ENCODE measurements at regions not wholly inside any gene's neighbourhood (a gene's known extent, or its start where the extent isn't known, plus 50 kb on each side); places are given as distances from the start of the nearest gene placed in this dataset.

DNA sequence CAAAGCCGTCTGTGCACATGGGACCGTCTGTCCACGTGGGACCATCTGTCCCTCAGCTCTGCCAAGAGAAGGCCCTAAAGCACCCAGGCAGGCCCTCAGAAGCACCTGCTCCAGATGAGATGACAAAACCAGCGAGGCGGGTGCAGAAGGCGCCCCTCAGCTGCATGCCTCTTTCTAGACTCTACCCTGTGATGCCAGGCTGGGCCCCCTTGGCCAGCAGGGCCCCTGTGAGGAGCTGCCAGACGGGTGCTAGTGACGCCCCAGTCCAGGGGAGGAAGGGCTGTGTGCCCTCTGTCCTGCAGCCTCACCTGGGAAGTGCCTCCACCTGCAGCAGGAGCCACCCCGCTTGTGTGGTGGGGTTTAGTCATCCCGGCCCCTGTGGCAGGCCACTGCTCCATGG is 309.2 kb upstream of the SHH start:
- DNase-seq (ENCODE audit: low spot score), result no peak
- no peak overlapping the region for H3K27ac ChIP-seq
- ChIA-PET POLR2A (ENCODE audit: low non-redundant PET) (no interaction called here), CTCF (no interaction called here)
- TF ChIP-seq, protein P1, sequence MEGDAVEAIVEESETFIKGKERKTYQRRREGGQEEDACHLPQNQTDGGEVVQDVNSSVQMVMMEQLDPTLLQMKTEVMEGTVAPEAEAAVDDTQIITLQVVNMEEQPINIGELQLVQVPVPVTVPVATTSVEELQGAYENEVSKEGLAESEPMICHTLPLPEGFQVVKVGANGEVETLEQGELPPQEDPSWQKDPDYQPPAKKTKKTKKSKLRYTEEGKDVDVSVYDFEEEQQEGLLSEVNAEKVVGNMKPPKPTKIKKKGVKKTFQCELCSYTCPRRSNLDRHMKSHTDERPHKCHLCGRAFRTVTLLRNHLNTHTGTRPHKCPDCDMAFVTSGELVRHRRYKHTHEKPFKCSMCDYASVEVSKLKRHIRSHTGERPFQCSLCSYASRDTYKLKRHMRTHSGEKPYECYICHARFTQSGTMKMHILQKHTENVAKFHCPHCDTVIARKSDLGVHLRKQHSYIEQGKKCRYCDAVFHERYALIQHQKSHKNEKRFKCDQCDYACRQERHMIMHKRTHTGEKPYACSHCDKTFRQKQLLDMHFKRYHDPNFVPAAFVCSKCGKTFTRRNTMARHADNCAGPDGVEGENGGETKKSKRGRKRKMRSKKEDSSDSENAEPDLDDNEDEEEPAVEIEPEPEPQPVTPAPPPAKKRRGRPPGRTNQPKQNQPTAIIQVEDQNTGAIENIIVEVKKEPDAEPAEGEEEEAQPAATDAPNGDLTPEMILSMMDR (conservative IDR thresholded peaks at IDR 0.05; ENCODE audit: low read depth), result no peak

DNA sequence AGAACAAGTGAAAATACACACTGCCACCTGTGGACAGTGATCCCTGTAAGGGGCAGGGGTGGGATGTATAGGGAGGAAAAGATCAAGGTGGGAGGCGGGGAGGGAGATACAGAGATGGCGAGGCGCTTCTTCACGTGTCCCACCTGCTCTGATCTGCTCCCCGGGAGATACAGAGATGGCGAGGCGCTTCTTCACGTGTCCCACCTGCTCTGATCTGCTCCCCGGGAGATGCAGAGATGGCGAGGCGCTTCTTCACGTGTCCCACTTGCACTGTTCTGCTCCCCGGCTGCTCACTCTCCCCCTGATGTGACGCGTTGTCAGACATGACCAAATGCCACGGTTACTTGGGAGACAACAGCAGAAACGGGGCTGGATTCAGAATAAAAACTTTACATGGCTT is 308.3 kb upstream of the SHH start:
- CTCF ChIA-PET, result interaction anchor here (0.7 kb wide), 1 partner anchor 225 kb away, joined by 4 read pairs; no protein-coding TSS in a partner anchor
- POLR2A ChIA-PET (ENCODE audit: low non-redundant PET), result no interaction called here
- TF ChIP-seq, protein P1 (conservative IDR thresholded peaks at IDR 0.05; ENCODE audit: low read depth), result no peak
- DNase-seq (ENCODE audit: low spot score), result no peak
- no peak overlapping the region for H3K27ac ChIP-seq

DNA sequence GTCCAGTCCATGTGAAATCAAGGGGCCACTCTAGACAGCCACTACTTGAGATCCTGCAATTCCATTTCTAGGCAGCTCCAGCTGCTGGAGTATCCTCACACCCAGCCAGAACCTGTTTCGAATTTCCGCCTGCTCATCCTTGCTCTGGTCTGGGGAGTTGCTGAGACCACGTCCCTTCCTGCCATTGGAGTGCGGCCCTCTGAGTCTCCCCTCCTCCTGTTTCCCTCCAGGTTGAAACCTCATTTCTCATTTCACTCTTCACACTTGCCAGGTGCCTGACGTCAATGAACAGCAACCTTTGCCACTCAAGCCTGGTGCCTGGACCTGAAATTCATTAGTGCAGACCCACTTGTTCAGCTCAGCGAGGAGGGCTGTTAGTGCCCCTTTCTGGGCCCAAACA is 307.5 kb upstream of the SHH start:
- ChIA-PET CTCF (interaction anchor here (0.6 to 0.7 kb wide), 2 partner anchors 123 to 226 kb away, joined by 3 to 4 read pairs; no protein-coding TSS in a partner anchor), POLR2A (ENCODE audit: low non-redundant PET) (no interaction called here)
- TF ChIP-seq, protein P1 (conservative IDR thresholded peaks at IDR 0.05; ENCODE audit: low read depth), result no peak
- no peak for DNase-seq (ENCODE audit: low spot score)
- H3K27ac ChIP-seq, result no peak overlapping the region

DNA sequence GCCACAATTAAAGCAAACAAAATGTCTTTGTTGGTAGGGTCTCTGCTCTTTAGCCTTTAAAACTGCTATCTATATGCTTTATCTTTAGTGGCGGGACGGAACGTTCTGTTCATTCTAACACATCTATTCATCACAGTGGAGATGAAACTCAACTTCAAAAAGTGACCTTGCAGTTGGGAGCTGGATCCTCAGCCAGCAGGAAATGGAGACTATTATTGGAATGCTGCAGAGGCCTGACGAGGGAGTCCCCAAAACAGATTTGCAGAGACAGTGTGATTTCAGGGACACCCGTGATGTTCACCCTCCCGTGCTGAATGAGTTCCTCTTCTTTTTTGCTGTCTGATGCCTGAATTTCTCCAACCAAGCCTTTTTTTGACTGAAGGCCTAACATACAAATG is 306.0 kb upstream of the SHH start:
- ChIA-PET POLR2A (ENCODE audit: low non-redundant PET) (interaction anchor here (0.6 kb wide), 1 partner anchor 11 kb away, joined by 4 read pairs; no protein-coding TSS in a partner anchor), CTCF (no interaction called here)
- no peak overlapping the region for H3K27ac ChIP-seq
- DNase-seq (ENCODE audit: low spot score), result no peak
- TF ChIP-seq, protein P1 (conservative IDR thresholded peaks at IDR 0.05; ENCODE audit: low read depth), result no peak

DNA sequence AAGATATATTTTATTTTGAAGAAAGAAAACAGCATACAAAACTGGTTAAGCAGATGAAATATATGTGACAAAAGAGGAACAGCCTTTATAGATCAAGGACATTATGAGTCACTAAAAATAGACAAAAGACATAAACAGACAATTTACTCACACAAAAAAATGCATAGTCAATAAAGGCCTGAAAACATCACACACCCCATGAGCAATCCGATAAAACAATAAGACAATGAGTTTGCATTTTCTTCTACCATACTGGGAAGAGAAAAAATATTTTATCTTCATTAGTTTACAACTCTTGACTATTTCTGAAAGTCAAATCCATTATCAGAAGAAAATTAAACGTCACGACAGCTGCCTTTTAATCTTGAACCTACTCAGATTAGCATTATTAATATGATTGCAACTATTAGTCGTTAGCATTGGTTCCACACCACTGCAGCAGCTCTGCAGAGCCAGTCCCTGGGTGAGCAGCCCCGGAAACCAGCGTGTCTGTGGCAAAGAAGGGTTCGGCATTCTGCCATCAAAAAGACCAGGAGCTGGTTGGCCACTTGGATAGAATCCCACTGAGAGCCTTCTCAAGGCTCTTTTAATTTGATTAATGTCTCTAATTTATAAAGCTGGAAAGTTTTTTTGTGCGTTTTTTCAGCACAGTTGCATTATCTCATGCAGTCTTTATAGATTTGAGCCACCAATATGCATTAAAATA is 305.4 kb upstream of the SHH start:
- H3K27ac ChIP-seq, result no peak overlapping the region
- TF ChIP-seq, protein P1 (conservative IDR thresholded peaks at IDR 0.05; ENCODE audit: low read depth), result no peak
- CTCF ChIA-PET, result no interaction called here
- DNase-seq (ENCODE audit: low spot score), result no peak
- POLR2A ChIA-PET (ENCODE audit: low non-redundant PET), result interaction anchor here (0.6 kb wide), 1 partner anchor 10 kb away, joined by 4 read pairs; no protein-coding TSS in a partner anchor

DNA sequence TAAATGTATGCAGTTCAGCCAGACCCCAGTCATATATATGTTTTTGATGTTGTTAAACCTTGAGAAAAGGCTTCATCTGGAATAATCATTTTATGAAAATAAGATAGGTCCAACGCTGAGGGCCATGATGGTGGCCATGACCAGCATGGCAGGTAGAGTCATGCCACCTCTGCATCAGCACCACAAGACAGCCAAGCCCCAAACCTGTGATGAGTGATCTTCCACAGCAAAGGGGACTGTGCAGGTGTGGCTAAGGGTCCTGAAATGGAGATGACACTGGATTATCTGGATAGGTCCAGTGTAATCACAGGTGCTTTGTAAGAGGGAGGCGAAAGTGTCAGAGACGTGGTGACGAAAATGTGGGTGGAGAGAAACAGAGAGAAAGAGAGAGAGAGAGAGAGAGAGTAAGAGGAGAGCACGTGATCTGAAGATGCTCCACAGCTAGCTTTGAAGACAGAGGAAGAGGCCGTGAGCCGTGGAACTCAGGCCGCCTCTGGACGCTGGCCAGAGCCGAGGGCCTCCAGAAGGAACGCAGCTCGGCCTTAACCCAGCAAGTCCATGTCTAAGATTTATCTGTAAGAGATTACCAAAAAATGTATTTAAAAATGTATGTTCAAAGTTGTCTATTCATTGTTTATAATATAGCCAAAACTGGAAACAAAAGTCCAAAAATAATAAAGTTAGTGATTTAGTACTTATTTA is 304.4 kb upstream of the SHH start:
- DNase-seq (ENCODE audit: low spot score), result no peak
- no peak overlapping the region for H3K27ac ChIP-seq
- POLR2A ChIA-PET (ENCODE audit: low non-redundant PET), result no interaction called here
- CTCF ChIA-PET, result no interaction called here
- TF ChIP-seq, protein P1 (conservative IDR thresholded peaks at IDR 0.05; ENCODE audit: low read depth), result no peak

All from RWPE1 (cell line).